WI38 (cell line): ENCODE measurements at regions not wholly inside any gene's neighbourhood (a gene's known extent, or its start where the extent isn't known, plus 50 kb on each side); places are given as distances from the start of the nearest gene placed in this dataset.

Experiments
- H3K4me3 ChIP-seq: 2 replicates; pipeline ENCODE4 v1.5.1; 2011; ENCODE audit warnings: low read depth, mild to moderate bottlenecking, control low read depth, low read length
- TF ChIP-seq, protein P1 (sequence below): IDR thresholded peaks from 2 replicates; pipeline ENCODE4 v1.5.1; 2012; ENCODE audit warnings: low read depth, mild to moderate bottlenecking, control low read depth, low read length

GRCh38 chr2:65541773-65542172, 109.4 kb upstream of the SPRED2 start:
- TF ChIP-seq, protein P1, sequence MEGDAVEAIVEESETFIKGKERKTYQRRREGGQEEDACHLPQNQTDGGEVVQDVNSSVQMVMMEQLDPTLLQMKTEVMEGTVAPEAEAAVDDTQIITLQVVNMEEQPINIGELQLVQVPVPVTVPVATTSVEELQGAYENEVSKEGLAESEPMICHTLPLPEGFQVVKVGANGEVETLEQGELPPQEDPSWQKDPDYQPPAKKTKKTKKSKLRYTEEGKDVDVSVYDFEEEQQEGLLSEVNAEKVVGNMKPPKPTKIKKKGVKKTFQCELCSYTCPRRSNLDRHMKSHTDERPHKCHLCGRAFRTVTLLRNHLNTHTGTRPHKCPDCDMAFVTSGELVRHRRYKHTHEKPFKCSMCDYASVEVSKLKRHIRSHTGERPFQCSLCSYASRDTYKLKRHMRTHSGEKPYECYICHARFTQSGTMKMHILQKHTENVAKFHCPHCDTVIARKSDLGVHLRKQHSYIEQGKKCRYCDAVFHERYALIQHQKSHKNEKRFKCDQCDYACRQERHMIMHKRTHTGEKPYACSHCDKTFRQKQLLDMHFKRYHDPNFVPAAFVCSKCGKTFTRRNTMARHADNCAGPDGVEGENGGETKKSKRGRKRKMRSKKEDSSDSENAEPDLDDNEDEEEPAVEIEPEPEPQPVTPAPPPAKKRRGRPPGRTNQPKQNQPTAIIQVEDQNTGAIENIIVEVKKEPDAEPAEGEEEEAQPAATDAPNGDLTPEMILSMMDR = no peak

GRCh38 chr2:65539633-65540032, 107.2 kb upstream of the SPRED2 start:
- H3K4me3 ChIP-seq = no peak overlapping the region
- TF ChIP-seq, protein P1 = no peak

More at GRCh38 chr2:65541773-65542172, 109.4 kb upstream of the SPRED2 start:
- no peak overlapping the region for H3K4me3 ChIP-seq

DNA sequence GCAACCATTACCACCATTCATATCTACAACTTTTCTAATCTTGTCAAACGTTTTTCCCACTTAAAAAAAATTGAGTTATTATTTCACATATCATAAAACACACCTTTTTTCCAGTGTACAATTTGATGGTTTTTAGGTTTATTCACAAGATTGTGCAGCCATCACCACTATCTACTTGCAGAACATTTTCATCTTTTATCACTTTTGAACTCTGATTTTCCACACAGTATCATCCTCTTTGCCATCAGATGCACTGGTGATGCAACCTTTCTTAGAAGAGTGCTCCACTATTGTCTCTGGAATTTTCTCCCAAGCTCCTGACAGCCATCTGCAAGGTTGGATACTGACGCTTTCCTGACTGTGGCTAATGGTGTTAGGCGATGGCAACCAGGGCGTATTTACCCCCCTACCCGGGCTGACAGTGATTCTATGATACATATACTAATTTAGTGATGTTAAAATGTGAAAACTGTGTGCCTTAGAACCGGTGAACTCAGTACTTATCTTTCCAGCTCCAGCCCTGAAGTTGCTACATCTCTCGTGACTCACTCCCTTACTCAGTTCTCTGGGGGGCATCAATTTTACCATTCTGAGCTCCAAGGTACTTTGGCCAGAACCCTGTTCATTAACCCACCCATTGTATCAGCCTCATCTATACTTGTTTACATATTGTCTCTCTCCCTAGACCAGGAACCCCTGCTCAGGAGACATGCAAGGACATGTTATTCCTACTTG, 105.4 kb upstream of the SPRED2 start:
- TF ChIP-seq, protein P1 = no peak
- H3K4me3 ChIP-seq = no peak overlapping the region

- H3K4me3 ChIP-seq = no peak overlapping the region
- TF ChIP-seq, protein P1 = no peak
Observed at GRCh38 chr2:65536596-65536995, 104.2 kb upstream of the SPRED2 start.

DNA sequence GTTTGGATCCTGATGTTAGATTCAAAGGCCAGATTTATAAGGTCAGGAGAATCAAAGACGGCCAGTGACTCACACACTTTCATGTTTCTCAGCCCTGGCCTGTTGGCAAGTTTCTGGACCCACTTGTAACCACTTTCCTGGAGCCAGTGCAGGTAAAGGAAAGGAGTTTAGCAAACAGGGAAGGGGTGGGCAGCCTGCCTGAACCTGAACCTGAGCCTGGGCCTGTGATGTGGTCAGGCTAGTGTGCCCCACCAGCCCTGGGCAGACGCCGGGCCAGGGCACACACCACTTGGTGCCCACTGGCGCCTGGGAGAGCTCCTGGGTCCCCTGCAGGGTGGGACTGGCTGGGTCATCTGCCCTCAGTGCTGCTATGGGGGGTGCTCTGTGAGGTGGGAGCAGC, 100.5 kb upstream of the SPRED2 start:
- no peak overlapping the region for H3K4me3 ChIP-seq
- TF ChIP-seq, protein P1 = no peak

- H3K4me3 ChIP-seq = no peak overlapping the region
- TF ChIP-seq, protein P1 = no peak
Observed at GRCh38 chr2:65532326-65532725, 99.9 kb upstream of the SPRED2 start.

DNA sequence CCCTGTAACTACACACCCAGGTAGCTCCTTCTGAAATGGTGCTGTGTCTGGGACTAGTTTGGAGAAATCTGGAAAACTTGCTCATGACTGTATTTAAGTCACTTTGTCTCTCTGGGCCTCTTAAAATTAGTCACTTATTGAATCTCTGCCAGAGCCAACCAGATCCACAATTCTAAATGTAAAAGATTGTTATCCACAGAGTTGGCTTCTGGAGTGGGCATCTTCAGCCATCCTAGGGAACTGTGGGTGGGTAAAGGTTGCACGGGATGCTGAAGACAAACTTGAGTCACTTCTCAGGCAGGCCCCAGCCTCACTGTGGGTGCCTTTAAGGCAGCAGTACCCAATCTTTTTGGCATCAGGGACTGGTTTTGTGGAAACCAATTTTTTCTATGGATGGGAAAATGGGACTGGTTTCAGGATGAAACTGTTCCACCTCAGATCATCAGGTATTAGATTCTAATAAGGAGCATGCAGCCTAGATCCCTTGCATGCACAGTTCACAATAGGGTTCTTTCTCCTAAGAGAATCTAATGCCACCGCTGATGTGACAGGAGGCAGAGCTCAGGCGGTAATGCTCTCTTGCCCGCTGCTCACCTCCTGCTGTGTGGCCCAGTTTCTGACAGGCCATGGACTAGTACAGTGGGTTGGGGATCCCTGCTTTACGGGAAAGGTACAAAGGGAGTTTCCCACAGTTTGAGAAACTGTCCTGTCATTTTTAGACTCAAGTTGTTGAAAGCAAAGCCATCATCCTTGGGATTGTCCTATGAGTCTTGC, 98.3 kb upstream of the SPRED2 start:
- no peak overlapping the region for H3K4me3 ChIP-seq
- TF ChIP-seq, protein P1 = no peak
